ENCODE measurements at regions not wholly inside any gene's neighbourhood (a gene's known extent, or its start where the extent isn't known, plus 50 kb on each side); places are given as distances from the start of the nearest gene placed in this dataset.

GRCh38 chr1:244353551-244354091 lies 98.1 kb downstream of the ADSS2 start:
- DNase-seq = peak; percentile 88

GRCh38 chr1:244354810-244355278 lies 96.9 kb downstream of the ADSS2 start:
- no peak for DNase-seq

- no peak for DNase-seq
Measured at GRCh38 chr1:244356376-244356775, 95.3 kb downstream of the ADSS2 start.

Measured in activated CD4-positive, alpha-beta T cell treated with anti-CD3 and anti-CD28 coated beads, Interleukin-10, Interleukin-2, amounts not matched to agents 100 ng/mL and 50 ng/mL, durations not matched to agents 16 hours and 8 hours (primary cell).